ENCODE measurements at regions not wholly inside any gene's neighbourhood (a gene's known extent, or its start where the extent isn't known, plus 50 kb on each side); places are given as distances from the start of the nearest gene placed in this dataset.

DNA sequence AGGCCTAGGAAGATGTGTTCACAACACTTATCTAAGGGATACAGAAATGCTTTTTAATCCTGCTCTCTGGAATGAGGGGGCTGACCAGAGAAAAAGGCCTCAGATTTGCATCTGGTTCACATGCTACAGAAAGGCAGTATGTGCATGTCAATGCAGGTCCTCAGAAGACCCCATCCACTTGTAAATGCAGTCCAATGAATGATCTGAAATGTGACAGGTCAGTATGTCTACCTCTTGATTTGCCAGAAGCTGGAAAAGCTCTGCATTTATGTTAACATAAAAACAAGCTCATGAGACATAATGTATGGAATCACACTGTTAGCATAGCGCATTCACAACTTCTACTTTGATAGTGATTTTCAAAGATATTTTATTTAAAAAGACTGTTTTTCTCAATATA lies 367.4 kb upstream of the CHORDC1 start:
- DNase-seq = no peak
- Histone ChIP-seq H2AFZ (ENCODE audit: low read depth) (no peak overlapping the region), H3K27me3 (ENCODE audit: insufficient read depth) (no peaks in the 10 kb centered on the region), H4K20me1 (ENCODE audit: insufficient read depth) (no peaks in the 10 kb centered on the region), H3K9me3 (no peaks in the 10 kb centered on the region), H3F3A (replicated peaks; ENCODE audit: insufficient read depth) (no peaks in the 10 kb centered on the region), H3K4me3 (ENCODE audit: low read depth in 2 of 2, low read length in 1 of 2) (no peak overlapping the region), H3K27ac (ENCODE audit: low read depth in 2 of 2, low read length in 1 of 2) (no peak overlapping the region), H3K9ac (no peak overlapping the region), H3K36me3 (replicated peaks in 1 of 2; ENCODE audit: control insufficient read depth in 1 of 2, insufficient read depth in 2 of 2, low read length in 1 of 2) (no peaks in the 10 kb centered on the region), H3K4me1 (ENCODE audit: control insufficient read depth in 1 of 2, insufficient read depth in 2 of 2, low read depth in 1 of 2, low read length in 1 of 2) (peaks cover 0 to 2% of the 10 kb centered on the region in 2 experiments; a peak in 2 of 4 replicates), H3K9me2 (no peaks in the 10 kb centered on the region), H3K4me2 (no peak overlapping the region), H3K79me2 (ENCODE audit: insufficient read depth) (no peaks in the 10 kb centered on the region)
- ChIA-PET CTCF (interaction anchor here (1.2 kb wide), 1 partner anchor 11 kb away, joined by 4 read pairs; no protein-coding TSS in a partner anchor), POLR2A (no interaction called here)
- 64% methylated on average over 1 of the region's 1 CpG for WGBS (ENCODE audit: low lambda C conversion rate)
- TF ChIP-seq TAF1 (IDR thresholded peaks at IDR 0.05; ENCODE audit: borderline replicate concordance, low read depth, low read length) (no peak), ELF1 (IDR thresholded peaks at IDR 0.05) (no peak), GABPA (IDR thresholded peaks at IDR 0.05; ENCODE audit: low read depth) (no peak), SIN3A (IDR thresholded peaks at IDR 0.05; ENCODE audit: borderline replicate concordance, low read depth, low read length) (no peak), SMC3 (IDR thresholded peaks at IDR 0.05; ENCODE audit: low read depth, low read length) (no peak), FOXM1 (IDR thresholded peaks at IDR 0.05; ENCODE audit: low read depth) (no peak), JUND (IDR thresholded peaks at IDR 0.05) (no peak), POLR2AphosphoS5 (IDR thresholded peaks at IDR 0.05; ENCODE audit: low read depth, low read length) (no peak), NFIC (IDR thresholded peaks at IDR 0.05; ENCODE audit: borderline replicate concordance) (no peak), GATA2 (CRISPR knock-in tag; IDR thresholded peaks at IDR 0.05) (no peak), RCOR1 (IDR thresholded peaks at IDR 0.05; ENCODE audit: low read length) (no peak), MXI1 (IDR thresholded peaks at IDR 0.05; ENCODE audit: low read depth, low read length) (no peak), RXRA (IDR thresholded peaks at IDR 0.05; ENCODE audit: borderline replicate concordance, low read depth) (no peak), RAD21 (IDR thresholded peaks at IDR 0.05; ENCODE audit: low read length) (no peak)
- TF ChIP-seq, protein P1, sequence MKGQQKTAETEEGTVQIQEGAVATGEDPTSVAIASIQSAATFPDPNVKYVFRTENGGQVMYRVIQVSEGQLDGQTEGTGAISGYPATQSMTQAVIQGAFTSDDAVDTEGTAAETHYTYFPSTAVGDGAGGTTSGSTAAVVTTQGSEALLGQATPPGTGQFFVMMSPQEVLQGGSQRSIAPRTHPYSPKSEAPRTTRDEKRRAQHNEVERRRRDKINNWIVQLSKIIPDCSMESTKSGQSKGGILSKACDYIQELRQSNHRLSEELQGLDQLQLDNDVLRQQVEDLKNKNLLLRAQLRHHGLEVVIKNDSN (IDR thresholded peaks at IDR 0.05; ENCODE audit: borderline replicate concordance, low read depth) = no peak

DNA sequence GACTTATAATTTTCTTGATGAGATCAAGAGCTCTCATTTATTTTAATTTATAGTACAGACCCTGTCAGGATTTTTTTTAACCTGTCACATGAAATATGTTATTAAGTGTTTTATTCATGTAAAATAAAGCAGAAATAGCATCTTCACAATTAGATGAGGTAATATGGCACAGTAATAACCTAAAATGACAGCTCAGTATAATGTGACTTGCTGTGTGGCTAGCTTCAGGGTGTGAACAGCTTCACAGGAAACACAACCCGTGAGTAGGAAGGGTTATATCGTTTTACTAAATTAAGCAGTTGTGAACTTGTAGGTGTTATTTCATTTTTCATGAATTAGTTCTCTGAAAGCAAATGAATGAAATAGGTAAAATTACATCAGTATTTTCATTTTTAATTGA lies 366.9 kb upstream of the CHORDC1 start:
- 41% methylated on average over 2 of the region's 2 CpGs for WGBS (ENCODE audit: low lambda C conversion rate)
- Histone ChIP-seq H3K27me3 (ENCODE audit: insufficient read depth) (no peaks in the 10 kb centered on the region), H3K9me3 (no peaks in the 10 kb centered on the region), H3K4me3 (ENCODE audit: low read depth in 2 of 2, low read length in 1 of 2) (no peak overlapping the region), H3K4me1 (ENCODE audit: control insufficient read depth in 1 of 2, insufficient read depth in 2 of 2, low read depth in 1 of 2, low read length in 1 of 2) (no peaks in the 10 kb centered on the region; a peak in 1 of 4 replicates), H3K9ac (no peak overlapping the region), H4K20me1 (ENCODE audit: insufficient read depth) (no peaks in the 10 kb centered on the region), H3K79me2 (ENCODE audit: insufficient read depth) (no peaks in the 10 kb centered on the region), H3K36me3 (replicated peaks in 1 of 2; ENCODE audit: control insufficient read depth in 1 of 2, insufficient read depth in 2 of 2, low read length in 1 of 2) (no peaks in the 10 kb centered on the region), H2AFZ (ENCODE audit: low read depth) (no peak overlapping the region), H3F3A (replicated peaks; ENCODE audit: insufficient read depth) (no peaks in the 10 kb centered on the region), H3K9me2 (no peaks in the 10 kb centered on the region), H3K4me2 (no peak overlapping the region), H3K27ac (ENCODE audit: low read depth in 2 of 2, low read length in 1 of 2) (no peak overlapping the region)
- ChIA-PET CTCF (interaction anchor here (0.6 kb wide), 1 partner anchor 527 kb away, joined by 3 read pairs; no protein-coding TSS in a partner anchor), POLR2A (no interaction called here)
- no peak for DNase-seq
- TF ChIP-seq, protein P1 (IDR thresholded peaks at IDR 0.05; ENCODE audit: borderline replicate concordance, low read depth) = no peak
- TF ChIP-seq JUND (IDR thresholded peaks at IDR 0.05) (no peak), RAD21 (IDR thresholded peaks at IDR 0.05; ENCODE audit: low read length) (no peak), EZH2phosphoT487 (IDR thresholded peaks at IDR 0.05; ENCODE audit: borderline replicate concordance, low read depth) (no peak), TCF12 (IDR thresholded peaks at IDR 0.05) (no peak), FOXM1 (IDR thresholded peaks at IDR 0.05; ENCODE audit: low read depth) (no peak), TAF1 (IDR thresholded peaks at IDR 0.05; ENCODE audit: borderline replicate concordance, low read depth, low read length) (no peak), TEAD4 (IDR thresholded peaks at IDR 0.05; ENCODE audit: borderline replicate concordance, insufficient read depth) (no peak), SIN3A (IDR thresholded peaks at IDR 0.05; ENCODE audit: borderline replicate concordance, low read depth, low read length) (no peak)
- TF ChIP-seq, protein P2, sequence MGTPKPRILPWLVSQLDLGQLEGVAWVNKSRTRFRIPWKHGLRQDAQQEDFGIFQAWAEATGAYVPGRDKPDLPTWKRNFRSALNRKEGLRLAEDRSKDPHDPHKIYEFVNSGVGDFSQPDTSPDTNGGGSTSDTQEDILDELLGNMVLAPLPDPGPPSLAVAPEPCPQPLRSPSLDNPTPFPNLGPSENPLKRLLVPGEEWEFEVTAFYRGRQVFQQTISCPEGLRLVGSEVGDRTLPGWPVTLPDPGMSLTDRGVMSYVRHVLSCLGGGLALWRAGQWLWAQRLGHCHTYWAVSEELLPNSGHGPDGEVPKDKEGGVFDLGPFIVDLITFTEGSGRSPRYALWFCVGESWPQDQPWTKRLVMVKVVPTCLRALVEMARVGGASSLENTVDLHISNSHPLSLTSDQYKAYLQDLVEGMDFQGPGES (IDR thresholded peaks at IDR 0.05; ENCODE audit: low read depth, low read length) = no peak
- TF ChIP-seq, protein P3, sequence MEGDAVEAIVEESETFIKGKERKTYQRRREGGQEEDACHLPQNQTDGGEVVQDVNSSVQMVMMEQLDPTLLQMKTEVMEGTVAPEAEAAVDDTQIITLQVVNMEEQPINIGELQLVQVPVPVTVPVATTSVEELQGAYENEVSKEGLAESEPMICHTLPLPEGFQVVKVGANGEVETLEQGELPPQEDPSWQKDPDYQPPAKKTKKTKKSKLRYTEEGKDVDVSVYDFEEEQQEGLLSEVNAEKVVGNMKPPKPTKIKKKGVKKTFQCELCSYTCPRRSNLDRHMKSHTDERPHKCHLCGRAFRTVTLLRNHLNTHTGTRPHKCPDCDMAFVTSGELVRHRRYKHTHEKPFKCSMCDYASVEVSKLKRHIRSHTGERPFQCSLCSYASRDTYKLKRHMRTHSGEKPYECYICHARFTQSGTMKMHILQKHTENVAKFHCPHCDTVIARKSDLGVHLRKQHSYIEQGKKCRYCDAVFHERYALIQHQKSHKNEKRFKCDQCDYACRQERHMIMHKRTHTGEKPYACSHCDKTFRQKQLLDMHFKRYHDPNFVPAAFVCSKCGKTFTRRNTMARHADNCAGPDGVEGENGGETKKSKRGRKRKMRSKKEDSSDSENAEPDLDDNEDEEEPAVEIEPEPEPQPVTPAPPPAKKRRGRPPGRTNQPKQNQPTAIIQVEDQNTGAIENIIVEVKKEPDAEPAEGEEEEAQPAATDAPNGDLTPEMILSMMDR (IDR thresholded peaks at IDR 0.05) = no peak
- TF ChIP-seq, protein P4, sequence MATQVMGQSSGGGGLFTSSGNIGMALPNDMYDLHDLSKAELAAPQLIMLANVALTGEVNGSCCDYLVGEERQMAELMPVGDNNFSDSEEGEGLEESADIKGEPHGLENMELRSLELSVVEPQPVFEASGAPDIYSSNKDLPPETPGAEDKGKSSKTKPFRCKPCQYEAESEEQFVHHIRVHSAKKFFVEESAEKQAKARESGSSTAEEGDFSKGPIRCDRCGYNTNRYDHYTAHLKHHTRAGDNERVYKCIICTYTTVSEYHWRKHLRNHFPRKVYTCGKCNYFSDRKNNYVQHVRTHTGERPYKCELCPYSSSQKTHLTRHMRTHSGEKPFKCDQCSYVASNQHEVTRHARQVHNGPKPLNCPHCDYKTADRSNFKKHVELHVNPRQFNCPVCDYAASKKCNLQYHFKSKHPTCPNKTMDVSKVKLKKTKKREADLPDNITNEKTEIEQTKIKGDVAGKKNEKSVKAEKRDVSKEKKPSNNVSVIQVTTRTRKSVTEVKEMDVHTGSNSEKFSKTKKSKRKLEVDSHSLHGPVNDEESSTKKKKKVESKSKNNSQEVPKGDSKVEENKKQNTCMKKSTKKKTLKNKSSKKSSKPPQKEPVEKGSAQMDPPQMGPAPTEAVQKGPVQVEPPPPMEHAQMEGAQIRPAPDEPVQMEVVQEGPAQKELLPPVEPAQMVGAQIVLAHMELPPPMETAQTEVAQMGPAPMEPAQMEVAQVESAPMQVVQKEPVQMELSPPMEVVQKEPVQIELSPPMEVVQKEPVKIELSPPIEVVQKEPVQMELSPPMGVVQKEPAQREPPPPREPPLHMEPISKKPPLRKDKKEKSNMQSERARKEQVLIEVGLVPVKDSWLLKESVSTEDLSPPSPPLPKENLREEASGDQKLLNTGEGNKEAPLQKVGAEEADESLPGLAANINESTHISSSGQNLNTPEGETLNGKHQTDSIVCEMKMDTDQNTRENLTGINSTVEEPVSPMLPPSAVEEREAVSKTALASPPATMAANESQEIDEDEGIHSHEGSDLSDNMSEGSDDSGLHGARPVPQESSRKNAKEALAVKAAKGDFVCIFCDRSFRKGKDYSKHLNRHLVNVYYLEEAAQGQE (IDR thresholded peaks at IDR 0.05; ENCODE audit: low read depth, low read length) = no peak

All from SK-N-SH (cell line).